HG02981 (cell line): ENCODE measurements at regions not wholly inside any gene's neighbourhood (a gene's known extent, or its start where the extent isn't known, plus 50 kb on each side); places are given as distances from the start of the nearest gene placed in this dataset.

ENCODE experiments used
- ATAC-seq: cut with Tn5 transposase; IDR thresholded peaks from one replicate; pipeline ENCODE4 v1.9.1; 2021; ENCODE audit warnings: mild to moderate bottlenecking, moderate library complexity; ENCODE audit not compliant: unreplicated experiment

DNA sequence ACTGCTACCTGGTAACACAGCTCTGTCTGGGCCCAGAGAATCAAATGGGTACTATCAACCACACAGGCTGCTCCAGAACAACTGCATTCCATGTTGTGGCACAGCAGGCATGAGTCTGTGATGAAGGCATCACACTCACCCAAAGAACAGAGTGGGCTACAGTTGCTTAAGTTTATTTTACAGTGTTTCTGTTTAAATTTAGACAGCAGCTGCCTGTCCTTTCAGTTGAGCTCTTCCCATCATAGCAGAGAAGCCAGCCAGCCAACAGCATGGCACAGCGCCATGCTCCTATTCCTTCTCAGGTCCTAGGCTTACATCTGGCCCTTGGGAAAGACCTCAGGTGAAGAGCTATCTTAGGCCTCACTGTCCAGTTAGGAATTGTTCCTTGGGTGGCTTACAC lies 147.0 kb upstream of the FRMD6 start:
- ATAC-seq = no peak

DNA sequence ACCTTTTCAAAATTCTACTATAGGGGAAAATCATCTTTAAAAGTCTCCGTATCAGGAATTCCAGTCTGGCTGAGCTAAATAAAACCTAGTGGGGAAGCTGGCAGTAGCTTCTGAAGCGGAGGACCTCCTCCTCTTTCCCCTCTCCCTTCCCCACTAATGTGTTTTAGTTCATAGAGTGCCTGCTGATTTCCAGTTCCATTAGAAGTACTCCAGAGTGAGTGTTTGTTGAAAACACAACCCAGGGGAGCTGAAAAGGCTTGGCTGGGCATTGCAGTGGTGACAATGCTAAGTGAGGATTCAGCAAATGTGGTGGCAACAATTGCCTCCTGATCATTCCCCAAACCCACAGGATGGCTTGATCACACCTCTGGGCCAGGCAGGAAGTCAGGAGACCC lies 144.2 kb upstream of the FRMD6 start:
- ATAC-seq = no peak

DNA sequence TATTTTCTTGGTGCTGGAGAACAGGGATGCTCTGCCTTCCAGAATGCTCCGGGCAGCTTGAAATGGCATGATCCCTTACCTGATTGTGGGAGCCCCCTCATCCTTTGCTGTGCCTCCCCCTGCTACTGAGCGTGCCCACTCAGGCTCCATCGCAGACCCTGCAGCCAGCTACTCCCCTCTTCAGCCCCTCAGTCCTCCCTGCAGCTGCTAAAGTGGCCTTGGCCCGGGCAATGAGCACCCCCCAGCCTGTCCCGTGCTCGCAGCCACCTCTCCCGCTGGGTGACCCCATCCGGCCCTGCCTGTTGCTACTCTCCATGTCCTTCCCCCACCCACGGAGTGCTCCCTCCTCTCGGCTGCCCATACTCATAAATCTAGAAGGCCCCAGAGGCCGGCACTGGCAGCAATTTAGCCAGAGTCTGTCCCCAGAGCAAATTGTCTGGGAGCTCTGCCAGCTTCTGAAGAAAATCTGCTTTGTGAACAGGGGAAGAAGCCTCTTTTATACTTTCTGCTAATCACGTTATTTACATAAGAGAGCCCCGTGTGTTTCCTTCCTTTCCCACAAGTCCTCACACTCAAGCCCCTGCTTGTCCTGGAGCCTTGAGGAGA lies 143.7 kb upstream of the FRMD6 start:
- no peak for ATAC-seq

DNA sequence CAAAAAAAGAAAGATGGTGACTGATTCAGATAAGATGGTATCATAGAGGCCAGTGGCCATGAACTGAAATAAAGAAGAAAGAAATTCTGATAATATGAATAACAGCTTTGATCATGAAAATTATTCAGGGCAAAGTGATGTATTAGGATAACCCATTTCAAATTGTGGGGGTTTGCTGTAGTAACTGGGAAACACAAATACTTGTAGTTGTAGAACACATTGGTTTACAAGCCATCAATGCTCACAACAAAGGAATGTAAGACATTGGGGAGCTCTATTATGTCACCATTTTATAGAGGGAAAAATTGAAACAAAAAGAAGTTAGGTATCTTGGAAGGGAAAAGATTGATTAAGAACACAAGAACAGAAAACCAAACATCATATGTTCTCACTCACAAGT lies 140.4 kb upstream of the FRMD6 start:
- no peak for ATAC-seq

DNA sequence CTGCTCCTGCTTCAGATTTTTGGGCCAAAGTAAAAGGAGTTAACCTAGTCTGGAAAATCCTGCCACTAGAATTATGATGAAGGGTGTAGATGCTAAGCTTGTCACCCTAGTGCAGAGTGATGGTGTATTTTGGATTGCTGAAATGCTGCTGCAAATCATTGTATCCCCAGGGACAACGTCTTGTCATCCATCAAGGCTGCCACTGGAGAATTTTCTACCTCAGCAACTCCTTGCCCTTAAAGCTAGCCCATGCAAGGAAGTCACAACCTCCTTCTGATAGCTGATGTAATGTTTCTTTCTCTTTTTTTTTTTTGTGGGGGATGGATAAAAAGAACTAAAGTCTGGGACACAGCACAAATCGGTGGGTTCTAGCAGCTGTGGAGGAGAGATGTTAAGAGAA lies 139.4 kb upstream of the FRMD6 start:
- no peak for ATAC-seq

DNA sequence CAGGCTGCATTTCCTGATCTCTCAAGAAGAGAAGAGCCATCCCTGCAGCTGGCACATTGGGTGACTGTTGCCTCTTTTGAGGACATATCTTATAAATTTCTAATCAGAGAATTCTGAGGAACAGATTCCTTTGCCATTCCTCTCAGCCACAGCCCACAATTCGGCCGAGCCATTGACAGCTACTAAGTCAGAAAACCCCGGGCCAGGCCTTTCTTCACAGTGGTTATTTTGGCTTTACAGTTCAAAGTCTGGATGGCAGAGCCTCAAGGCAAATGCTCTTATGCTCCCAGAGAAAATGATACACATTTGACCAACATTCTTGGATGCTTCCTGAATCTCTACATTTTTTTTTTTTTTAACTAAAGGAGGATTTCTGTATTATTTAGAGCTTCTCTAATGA lies 138.4 kb upstream of the FRMD6 start:
- no peak for ATAC-seq

DNA sequence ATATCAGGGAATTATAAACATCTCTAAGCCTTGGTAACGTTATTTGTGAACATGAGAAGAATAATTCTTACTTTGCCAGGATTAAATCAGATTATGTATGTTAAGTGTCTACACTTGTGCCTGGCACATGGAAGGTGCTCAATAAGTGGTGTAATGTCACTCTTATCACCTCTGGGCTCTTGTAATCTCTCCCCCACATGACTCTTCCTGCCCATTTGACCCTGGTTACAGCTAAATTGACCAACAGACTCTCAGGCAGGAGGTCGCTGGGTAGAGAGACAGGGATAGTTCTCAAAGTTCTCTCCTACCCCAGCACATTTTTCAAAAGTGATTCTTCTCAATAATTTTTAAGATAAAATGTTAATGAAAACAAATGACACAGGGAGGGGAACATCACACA lies 137.8 kb upstream of the FRMD6 start:
- no peak for ATAC-seq

DNA sequence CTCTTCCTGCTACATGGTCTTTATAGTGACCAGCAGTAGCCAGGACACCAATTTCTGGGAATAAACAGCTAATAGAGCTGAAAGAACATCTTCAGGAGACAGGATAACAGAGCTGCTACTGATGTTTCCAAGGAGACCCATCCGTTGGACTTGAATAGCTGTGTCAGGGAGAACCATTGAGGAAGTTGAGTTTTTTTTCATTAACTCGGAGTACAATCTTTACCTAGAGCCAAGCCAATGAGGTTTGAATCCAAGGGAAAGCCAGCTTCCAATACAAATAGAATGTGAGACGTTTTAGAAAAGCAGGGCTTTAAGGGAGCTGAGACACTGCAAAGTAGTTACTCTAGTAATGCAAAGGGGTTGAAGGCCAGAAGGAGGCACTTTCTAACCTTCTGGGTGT lies 136.1 kb upstream of the FRMD6 start:
- no peak for ATAC-seq

DNA sequence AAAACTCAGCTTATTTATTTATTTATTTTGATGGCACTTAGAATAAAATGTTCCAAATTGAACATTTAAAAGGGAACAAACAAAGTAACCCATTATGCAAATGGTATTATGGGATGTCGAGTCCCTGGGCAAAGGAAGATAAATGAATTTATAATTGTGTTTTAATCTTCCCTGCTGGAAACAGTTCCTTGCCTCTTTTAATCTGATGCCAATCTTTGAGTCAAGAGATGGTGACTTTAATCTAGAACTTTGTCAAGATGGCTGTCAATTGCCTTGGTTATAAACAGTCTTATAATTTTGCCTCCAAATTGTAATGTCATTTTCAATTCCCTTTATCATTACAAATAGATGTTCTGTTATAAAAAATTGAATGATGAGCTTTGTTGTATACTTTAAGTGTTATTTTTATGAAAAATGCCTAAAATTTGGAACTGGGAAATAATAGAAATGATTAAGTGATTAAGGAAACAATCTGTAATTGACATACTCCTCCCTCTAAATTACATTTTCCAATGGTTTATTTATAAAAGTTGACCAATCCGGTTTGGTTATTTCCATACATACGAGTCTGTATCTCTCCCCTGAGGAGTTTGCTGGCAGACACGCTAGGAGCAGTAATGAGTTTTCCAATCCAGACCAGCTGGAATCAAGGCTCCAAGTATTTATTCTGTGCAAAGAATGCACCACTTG lies 134.9 kb upstream of the FRMD6 start:
- ATAC-seq = no peak

DNA sequence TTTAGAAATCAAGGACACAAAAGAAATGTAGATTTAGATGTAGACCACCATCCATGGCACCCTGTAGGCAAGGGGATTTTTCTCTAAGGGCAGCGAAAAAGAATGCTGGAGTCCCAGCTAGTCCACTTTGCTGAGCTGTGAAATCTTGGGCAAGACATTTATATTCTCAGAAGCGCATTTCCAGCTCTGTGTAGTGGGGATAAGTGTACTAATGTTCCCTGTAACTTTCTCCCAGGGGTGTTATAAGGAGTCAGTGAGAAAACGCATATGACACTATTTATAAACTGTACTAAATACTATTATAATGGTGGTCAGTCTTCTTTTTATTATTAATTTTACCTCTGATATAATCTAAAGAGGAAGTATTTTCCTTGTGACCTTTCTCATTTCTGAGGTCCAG lies 133.4 kb upstream of the FRMD6 start:
- ATAC-seq = no peak

DNA sequence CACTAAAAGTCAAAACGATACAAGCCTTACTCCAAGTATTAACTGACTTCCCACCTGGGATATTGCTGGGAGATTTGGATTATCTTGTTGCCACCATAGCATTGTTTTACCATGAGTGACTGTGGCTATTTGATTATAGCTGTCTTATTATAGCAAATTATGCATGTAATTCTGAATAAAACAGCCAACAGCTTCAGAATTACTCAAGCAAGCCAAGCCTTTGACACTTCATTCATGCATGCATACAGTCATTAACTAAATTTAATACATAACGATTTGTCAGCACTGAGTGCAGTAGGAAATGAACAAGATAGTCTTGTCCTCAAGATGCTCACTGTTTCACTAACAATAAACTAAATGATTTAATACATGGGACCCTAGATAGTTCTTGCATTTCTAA lies 133.0 kb upstream of the FRMD6 start:
- no peak for ATAC-seq

DNA sequence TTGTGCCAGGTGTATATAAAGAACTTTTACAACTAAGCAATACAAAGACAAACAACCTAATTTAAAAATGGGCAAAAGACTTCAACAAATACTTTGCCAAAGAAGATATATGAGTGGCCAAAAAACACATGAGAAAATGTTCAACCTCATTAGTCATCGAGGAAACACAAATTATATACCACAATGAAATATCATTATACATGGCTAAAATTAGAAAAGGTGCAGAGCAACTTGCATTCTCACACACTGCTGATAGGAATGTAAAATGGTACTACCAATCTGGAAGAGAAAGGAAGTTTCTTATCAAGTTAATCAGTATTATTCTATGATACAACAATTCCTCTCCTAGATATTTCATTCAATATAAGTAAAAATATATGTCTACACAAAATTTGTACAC lies 131.6 kb upstream of the FRMD6 start:
- ATAC-seq = no peak

DNA sequence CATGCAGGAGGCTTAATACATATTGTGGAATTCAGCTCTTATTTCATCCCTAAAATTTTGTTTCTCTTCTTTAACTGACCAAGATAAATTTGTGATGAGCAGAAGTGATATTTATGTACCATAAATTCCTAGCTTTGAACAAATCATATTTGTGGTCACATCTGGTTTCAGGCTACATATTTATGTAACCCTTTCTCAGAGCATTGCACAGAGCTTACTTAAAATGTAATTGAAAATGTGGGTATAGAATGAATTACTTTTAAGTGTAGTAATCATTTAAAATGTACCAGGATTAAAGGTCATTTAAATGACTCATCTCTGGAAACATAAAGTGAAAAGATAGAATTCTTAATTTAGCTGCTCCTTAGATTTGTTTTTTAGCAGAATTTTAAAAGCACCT lies 129.9 kb upstream of the FRMD6 start:
- no peak for ATAC-seq

DNA sequence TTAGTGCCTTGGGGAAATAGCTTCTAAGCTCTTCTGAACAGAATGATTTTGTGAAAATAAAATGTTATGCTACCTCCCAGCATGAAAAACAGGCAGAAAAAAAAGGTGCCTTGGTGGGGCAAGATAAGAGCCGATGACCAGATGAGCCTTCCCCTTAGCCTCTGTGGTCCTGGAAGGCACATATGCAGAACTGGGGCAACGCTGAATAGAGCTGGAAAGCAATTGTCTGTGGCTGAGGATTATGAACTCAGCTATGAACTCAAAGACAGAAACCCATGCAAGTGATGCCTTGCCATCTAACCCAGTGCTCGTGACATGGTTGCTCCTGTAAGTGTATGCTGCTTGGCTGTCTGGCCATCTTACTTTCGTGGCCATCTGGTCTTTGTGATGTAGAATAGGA lies 128.5 kb upstream of the FRMD6 start:
- ATAC-seq = no peak

DNA sequence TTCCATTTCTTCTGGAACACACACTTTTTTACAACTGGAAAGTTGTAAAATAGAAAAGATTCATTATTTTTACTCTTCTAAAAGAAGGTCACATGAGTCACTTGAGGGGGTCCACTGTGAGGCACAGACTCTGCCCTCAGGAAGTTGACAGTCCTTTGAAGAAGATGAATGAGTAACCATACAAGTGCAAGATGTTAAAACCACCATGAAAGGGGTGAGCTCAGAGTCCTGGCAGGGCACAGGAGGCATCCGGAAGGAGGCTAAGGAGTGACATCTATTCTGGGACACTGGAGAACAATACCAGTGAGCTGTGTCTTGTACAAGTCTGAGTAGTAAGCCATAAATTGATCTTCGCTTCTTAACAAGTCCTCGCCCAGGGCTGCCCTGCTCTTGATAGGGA lies 126.0 kb upstream of the FRMD6 start:
- ATAC-seq = no peak

DNA sequence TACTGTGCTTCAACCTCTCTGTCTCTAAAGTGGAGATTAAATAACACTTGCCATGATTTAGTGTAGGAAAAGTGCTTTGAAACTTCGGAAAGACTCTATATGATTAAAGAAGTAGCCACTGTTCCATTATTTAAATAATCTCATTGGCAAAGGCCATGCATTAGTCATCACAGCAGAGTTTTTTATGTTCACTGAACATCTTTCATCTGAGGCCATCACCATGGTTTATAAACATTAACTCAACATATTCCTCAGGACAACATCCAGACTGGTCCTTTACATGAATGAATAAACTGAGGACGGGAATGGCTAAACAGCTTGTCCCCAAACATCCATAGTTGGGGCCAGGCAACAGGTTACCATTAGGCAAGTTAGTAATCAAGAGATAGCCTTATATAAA lies 124.6 kb upstream of the FRMD6 start:
- no peak for ATAC-seq

DNA sequence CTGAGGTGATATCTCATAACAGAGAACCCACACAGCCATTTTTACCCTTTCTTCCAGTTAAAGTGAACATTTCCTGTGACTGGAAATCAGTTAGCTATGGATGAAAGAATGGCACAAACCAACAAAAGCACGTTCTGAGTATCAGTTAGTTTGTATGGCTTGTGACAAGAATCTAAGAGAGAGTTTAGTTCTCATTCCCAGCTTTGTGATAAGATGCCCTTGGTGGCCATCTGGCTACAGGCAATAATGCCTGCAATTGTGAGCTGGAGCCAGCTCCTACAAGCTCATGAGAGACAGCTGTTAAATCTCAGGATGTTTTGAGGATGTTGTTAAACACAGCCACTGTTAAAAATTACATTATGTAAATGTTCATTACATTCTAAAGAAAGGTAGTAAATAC lies 122.0 kb upstream of the FRMD6 start:
- no peak for ATAC-seq

DNA sequence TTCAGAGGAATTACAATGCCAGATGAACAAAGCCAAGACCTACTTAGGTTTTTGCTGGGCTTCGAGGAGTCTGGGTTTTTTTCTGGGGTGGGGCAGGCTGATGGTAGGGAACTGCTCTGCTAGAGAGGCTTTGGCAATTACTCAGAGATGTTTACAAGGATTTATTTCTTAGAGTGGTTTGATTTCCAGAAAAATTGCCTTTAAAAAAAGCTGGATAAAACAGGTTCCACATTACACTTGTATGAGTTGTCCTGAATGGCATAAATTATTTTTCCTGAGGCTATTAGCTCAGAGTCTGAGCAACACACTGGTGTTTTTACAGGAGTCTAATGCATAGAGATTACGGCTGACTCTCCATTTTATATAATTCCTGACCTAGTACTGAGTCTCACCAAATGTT lies 118.5 kb upstream of the FRMD6 start:
- ATAC-seq = no peak

DNA sequence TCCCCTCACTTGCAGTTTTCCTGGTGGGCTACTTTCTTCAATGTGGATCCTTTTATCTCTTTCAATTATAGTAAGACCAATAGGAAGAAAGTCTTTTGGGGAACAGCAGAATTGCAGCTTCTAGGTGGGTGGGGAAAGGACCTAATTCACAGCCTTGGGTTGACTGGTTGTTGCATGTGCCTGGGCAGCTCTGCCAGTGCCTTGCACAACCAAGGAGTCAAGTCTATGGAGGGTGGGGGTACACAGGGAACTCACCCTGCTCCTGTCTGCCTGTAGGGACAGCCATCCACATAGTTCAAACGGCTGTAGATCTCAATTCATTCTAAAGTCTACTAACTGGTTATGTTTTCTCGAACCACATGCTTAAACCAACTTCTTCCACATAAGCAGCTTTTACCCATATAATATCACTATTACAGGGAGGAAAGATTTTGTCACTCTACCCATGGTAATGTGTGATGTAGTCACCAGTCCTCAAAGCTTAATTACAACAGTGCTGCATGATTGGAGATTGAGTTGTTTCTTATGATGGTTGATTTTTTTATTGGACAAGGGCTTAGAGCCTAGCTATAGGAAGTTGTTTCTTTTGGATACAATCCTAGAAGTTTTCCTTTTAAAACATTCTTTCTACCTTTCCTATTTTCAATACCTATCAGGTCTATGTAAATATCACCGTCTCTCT lies 117.7 kb upstream of the FRMD6 start:
- no peak for ATAC-seq

DNA sequence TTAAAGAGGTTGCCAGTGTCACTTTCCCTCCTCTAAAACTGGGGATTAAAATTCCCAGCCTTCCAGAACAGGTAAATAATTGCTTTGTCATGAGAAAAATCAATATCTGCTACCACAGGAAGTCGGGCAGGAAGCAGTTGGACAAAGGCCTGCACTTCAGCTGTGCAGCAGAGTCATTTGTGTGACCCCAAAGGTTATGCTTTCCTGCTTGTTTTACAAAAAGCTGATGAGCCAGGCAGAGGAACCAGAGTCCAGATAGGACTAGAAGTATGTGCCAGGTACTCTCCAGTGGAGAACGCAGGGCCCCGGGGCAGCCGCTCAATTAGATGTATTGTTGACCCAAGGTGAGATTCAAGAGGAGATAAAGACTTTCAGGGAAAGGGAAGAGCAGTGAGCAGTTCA lies 117.1 kb upstream of the FRMD6 start:
- ATAC-seq = no peak

DNA sequence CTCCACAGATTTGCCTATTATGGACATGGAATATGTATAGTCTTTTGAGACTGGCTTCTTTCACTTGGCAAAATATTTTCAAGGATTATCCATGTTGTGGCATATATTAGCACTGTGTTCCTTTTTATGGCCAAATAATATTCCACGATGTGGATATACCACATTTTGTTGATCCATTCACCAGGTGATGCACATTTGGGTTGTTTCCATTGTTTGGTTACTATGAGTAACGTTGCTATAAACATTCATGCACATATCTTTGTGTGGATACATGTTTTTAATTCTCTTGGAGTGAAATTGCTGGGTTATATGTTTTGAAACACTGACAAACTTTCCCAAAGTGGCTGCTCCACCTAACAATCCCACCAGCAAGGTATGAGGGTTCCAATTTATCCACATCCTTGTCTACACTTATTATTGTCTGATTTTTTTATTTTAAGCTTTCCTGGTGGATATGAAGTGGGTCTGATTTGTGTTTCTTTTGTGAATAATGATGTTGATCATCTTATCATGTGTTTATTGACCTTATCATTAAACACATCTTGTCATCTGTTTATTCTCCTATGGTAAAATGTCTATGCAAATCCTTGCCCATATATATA lies 116.2 kb upstream of the FRMD6 start:
- no peak for ATAC-seq

DNA sequence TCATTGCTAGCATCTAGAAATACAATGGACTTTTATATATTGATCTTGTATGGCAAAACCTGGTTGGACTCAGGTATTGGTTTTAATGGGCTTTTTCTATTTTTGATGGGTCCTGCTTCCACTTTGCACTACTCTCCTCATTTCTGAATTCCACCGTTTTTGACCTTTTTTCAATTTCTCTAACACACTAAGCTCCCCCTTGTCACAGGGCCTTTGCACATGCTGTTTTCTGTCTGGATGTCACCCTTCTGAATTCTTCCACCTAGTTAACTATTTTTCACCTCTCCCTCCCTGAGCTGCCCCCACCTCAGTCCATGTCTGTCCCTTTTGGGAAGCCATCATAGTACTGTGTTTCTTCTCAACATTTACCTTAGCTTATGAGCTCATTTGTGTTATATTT lies 112.7 kb upstream of the FRMD6 start:
- no peak for ATAC-seq
